NOMO-1 treated with DMSO at 0.1 percent for 48 hours (cell line): ENCODE measurements at regions not wholly inside any gene's neighbourhood (a gene's known extent, or its start where the extent isn't known, plus 50 kb on each side); places are given as distances from the start of the nearest gene placed in this dataset.
"Not testable (repeated sequence)": the region's sequence is repeated elsewhere in the genome, so short reads cannot be mapped to it uniquely, and the experiment has no call there.

ENCODE experiments used
- DNase-seq: peaks from one replicate; lab custom pipeline; 2025; ENCODE audit not compliant: unreplicated experiment; lab: John Stamatoyannopoulos, UW

DNA sequence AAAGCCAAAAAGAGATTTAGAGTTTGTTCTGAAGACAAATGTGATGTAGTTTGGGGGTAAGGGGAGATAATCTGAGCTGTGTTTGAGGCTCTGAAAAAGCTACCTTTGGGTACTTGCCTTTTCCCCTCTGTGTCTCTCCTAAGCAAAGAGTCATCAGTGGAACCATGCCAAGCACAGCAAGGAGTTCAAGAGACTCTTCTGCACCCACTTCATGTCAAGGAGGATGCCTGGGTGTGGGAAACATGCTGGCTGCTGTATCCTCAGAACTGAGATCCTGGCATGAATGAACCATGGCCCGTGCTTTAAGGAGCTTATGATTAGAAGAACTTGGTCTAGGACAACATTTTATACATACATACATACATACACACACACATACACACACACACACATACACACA is 142.9 kb downstream of the NOC3L start:
- no peak for DNase-seq

DNA sequence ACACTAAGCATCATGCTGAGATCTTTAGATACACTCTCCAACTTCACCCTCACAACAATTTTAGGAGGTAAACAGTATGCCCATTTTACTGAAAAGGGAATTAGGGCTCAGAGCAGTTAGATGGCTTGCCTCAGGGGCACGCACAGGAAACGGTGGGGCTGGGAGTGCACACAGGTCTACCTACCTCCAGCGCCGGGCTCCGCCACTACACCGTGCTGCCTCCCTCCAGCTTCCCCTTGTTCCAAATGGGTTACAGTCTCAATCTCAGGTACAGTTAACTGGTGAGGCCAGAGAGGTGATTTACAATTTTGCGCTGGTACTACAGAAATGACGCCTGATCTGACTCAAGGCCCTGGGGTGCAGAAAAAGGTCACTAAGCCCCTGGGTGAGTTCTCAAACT is 142.0 kb downstream of the NOC3L start:
- no peak for DNase-seq

- no peak for DNase-seq
Observed at GRCh38 chr10:94223702-94224370, 138.9 kb downstream of the NOC3L start.

DNA sequence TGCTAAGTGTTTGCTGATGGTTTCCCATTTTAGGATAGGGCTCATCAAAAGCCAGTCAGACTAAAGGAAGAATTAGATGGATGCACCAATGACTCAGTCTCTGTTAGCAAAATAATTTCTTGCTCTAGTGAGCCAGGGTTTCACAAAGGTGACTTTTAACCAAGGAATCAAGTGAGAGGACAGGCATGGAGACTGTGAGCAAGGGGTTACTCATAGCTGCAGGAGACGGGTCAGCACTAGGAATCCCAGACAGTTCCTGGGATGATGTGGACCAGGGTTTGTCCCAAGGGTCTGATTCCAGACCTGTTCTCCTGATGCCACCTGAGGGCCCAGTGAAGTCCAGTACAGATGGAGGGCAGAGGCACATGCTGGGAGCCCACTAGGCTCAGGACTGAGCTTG is 138.1 kb downstream of the NOC3L start:
- no peak for DNase-seq

GRCh38 chr10:94225589-94225988 is 137.2 kb downstream of the NOC3L start:
- DNase-seq = no peak

DNA sequence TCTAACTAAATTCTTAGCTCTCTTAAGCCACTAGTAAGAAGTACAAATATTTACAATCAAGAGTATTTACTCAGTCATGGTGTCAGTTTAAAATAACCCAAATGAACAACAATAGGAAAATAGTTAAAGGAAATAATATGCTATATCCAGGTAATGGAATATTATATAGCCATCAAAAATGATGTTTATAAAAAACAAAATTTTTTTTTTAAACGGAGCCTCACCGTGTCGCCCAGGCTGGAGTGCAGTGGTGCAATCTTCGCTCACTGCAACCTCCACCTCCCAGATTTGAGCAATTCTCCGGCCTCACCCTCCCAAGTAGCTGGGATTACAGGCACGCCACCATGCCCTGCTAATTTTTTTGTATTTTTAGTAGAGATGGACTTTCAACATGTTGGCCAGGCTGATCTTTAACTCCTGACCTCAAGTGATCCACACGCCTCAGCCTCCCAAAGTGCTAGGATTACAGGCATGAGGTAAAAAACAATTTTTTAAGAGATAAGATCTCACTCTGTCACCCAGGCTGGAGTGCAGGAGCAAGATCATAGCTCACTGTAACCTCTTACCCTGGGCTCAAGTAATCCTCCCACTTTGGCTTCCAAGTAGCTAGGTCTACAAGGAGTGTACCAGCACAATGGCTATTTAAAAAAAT is 132.5 kb downstream of the NOC3L start:
- DNase-seq = no peak

GRCh38 chr10:94232711-94233383 is 129.9 kb downstream of the NOC3L start:
- no peak for DNase-seq

DNA sequence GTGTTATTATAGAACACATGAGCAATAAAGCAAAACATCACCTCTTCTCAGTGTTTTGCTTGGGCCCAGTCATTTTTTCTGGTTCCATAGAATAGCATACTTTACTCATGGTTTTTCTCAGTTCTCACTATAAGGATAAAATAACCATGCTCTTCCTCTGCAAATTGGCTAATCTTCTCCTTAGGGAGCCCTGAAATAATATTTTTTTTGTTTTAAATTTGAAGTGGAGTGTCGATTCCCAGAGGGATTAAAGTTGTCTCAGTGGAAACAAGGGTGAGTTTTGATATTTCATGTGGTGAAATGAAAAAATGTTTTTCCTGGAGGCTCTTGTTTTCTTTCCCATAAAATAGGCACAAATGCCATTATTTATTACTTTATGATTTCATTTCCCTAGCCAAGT is 127.3 kb downstream of the NOC3L start:
- no peak for DNase-seq

DNA sequence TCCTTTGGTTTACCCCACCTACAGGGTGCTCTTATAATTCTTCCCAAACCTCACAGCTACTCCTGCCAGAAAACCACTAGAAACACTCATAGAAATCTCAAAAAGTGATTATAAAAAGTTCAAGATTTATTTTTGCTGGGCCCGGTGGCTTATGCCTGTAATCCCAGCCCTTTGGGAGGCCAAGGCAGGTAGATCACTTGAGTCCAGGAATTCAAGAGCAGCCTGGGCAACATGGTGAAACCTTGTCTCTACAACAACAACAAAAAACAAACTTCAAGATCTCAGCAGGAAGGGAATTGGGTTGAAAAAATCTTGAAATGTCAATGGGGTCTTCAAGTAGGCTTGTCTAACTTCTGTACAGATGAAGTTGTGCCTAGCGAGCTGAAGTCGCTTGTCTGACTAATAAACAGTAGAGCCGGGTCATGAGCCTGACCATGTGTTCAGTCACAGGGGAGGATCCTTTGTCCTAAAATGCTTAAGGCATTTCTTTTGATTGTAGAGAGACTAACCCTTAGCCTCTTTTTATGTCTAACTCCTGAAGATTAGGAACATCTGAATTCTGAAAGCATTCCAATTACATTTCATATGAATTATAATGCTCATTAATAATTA is 124.6 kb downstream of the NOC3L start:
- DNase-seq = no peak

DNA sequence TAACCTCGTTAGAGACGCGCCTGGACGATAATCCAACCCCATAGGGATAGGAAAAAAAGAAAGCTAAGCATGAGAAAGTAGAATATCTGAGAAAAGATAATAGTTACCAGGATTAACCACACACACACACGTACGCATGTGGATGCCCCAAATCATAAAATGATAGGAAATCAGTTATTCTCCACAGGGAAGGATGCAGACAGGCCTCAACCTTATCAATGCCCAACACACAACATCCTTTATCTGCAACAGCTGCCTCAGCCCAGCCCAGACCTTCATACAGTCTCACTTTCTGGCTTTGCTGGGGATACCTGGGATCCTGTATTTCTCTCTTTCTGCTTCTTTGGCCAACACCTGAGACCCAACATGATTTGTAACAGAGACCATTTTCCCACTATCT is 123.0 kb downstream of the NOC3L start:
- no peak for DNase-seq

DNA sequence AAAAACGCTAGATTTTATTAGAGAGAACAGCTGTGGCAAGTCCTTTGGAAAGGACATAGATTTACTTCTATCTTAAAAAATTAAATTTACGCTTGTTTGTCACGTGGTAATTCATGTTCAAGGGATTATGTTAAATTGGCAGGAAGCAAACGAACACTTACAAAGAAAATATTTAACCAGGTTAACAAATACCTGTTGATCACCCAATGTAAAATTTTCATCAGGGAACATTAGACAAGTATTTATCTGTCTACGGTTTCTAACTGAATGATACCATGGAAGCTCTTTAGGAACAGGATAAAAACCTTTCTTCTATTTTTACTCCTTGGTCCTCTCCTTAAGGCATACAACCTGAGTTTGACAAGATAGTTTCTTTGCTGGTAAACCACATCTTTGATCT is 122.2 kb downstream of the NOC3L start:
- no peak for DNase-seq

DNA sequence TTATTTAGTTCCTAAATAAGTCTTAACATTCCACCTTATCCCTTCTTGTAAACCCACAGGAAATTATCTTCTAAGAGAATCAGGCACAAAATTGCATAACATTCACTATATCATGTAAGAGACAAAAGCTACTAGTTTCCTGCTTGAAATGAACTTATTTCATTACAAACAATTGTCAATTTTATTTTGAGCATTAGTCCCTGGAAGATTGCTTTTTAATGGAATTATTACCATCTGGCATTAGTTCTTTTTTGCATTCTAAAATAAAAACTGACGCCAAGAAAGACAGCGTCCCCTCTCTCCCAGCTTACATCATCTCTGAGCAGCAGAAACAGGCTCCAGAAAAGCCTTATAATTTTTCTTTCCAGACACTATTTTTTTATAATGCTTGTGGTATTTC is 121.8 kb downstream of the NOC3L start:
- DNase-seq = no peak

GRCh38 chr10:94251098-94251497 is 111.6 kb downstream of the NOC3L start:
- no peak for DNase-seq

DNA sequence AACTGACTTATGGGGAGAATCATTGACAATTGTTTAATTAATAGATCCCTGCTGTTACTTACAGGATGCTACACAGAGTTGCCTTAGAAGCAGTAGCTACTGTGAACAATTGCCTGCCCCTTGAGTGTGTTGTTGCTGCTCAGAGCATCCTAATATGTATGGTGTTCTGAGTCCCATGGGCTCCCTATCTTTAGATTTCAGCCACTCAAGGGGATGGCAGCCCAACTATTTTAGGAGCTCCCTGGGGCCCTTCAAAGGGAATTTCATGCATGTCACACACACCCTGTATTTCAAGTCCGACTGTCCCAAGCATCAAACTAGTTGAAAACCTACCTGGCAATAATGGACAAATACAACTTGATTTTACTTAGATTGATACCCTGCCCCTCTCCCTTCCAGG is 111.2 kb downstream of the NOC3L start:
- no peak for DNase-seq

DNA sequence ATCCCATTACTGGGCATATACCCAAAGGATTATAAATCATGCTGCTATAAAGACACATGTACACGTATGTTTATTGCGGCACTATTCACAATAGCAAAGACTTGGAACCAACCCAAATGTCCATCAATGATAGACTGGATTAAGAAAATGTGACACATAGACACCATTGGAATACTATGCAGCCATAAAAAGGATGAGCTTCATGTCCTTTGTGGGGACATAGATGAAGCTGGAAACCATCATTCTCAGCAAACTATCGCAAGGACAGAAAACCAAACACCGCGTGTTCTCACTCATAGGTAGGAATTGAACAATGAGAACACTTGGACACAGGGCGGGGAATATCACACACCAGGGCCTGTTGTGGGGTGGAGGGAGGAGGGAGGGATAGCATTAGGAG is 105.3 kb downstream of the NOC3L start:
- DNase-seq = not testable (repeated sequence)

DNA sequence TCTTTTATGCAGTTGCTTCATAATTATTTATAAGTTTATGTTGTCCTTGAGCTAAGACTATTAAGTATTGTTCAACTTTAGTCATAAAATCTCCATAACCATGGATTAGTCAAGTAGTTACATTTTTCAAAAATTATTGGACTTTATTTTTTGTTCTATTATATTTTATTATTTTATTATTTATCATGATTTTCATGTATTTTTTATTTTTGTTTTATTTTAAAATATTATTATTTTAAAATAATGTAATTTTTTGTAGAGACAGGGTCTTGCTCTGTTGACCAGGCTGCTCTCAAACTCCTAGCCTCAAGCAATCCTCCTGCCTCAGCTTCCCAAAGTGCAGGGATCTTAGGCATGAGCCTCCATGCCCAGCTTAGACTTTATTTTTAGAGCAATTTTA is 102.3 kb downstream of the NOC3L start:
- no peak for DNase-seq

GRCh38 chr10:94264085-94264484 is 98.7 kb downstream of the NOC3L start:
- no peak for DNase-seq

DNA sequence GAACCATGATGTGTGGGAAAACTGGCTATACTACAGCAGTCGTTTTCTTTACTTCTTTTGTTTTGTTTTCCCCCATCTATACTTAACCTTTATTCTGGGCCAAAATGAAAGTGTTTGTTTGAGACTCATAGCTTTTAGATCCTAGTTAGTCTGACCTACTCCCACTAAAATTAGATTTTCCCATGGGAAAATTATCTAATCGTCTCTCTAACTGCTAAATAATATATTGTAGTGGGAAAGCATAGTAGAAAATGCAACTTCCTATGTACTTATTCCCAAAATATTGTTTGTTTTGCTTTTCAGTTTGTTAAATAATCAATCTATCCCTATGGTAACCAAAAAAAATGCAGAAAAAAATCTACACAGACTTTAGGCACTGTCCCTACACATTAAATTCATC is 96.6 kb downstream of the NOC3L start:
- no peak for DNase-seq

DNA sequence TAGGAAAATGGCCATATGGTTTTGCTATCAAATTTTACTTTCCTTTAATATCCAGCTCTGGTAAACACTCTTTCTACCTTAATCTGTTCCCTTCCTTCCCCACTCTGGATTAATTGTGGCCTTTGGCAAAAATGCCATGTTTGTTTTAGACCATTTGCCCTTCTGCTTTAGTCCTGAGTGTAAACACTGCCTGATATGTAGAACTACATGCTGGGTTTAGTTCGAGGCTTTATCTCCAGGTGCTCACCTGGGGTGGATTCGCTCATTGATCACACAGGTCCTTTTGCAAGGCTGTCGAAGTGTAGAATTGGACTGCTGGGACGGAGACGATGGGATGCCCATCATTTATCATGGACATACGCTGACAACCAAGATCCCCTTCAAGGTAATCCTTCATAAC is 94.1 kb downstream of the NOC3L start:
- no peak for DNase-seq

DNA sequence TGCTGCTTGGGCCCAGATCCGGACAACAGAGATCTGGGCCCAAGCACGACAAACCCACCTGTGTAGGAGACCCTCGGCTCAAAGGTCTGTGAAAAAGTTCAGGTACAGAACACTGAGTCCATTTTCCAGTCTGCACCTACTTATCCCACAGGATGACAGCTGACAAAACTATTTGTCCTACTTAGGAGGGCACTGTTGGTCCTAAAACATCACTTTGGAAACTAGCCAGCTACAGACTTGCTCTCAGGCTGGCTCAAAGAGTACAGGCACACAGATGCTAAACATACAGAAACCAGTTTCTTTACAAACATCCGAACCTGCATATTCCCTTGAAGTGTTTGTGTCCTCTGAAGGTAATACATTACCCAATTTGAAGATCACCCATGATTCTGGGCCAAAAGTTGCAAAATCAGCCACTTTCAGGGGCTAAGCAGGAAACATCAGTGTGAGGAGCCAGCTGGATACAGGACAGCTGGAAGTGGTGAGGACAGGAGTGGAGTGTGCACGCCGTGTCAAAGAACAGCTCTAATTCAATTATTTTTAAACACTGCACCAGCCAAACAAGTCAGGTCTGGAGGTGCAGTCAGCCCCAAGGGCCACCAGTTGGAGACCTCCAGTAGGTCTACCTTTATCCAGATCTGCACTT is 88.5 kb downstream of the NOC3L start:
- no peak for DNase-seq

DNA sequence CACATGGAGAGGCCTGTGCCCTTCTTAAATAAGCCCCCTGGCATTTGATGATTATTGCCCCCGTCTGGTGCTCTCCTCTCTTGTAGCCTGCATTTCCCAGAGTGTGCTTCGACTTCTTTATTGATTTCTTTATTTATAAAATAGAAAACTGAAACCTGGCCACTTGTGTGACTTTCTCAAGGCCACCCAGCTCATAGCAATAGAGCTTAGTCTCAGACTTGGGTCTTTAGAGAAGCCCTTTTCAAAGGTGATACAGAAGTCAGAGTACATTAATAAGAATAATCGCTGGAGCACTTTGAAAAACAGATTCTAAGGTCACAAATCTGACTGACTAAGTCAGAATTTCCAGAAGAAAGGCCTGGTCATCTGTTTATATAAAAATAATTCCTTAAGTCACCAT is 86.6 kb downstream of the NOC3L start:
- DNase-seq = no peak

DNA sequence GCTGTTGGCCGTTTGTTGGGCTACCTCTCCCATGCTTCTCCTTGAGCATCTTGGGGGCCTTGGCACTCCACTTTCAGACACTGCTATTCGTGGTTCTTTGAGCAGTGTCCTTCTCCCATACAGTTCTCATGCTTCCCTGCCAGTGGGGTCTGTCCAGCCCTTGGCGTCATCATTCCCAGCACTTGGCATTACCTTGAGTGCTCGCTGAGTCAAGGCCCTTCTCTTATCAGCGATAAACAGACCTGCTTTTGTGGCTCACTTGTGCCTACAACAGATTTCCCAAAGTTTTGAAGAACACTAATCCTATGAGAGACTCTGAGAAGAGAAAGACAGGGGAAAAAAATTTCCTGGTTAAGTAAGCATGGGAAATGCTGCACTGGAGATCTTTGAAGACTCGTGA is 85.3 kb downstream of the NOC3L start:
- no peak for DNase-seq
